ENCODE measurements at regions not wholly inside any gene's neighbourhood (a gene's known extent, or its start where the extent isn't known, plus 50 kb on each side); places are given as distances from the start of the nearest gene placed in this dataset.

GRCh38 chr12:111094157-111095010 is 174.0 kb upstream of the MYL2 start:
- WGBS, 2 donors = 68 to 77% methylated on average over 16 of the region's 16 CpGs
- H3K36me3 ChIP-seq = no peaks in the 10 kb centered on the region
- TF ChIP-seq POLR2A (IDR thresholded peaks at IDR 0.05) (no peak), CTCF (IDR thresholded peaks at IDR 0.05) (no peak), EP300 (IDR thresholded peaks at IDR 0.05) (no peak)

GRCh38 chr12:111093428-111094142 is 173.2 kb upstream of the MYL2 start:
- no peak for DNase-seq (ENCODE audit: low spot score in 2 of 2)
- no peaks in the 10 kb centered on the region for H3K4me1 ChIP-seq
- WGBS, 2 donors = 57 to 64% methylated on average over 17 of the region's 17 CpGs
- H3K36me3 ChIP-seq = no peaks in the 10 kb centered on the region
- no peaks in the 10 kb centered on the region for H3K9me3 ChIP-seq
- no peak overlapping the region for H3K4me3 ChIP-seq
- H3K27ac ChIP-seq = no peak overlapping the region
- H3K27me3 ChIP-seq = no peaks in the 10 kb centered on the region
- no peak for TF ChIP-seq POLR2A (IDR thresholded peaks at IDR 0.05)
- no peak for TF ChIP-seq EP300 (IDR thresholded peaks at IDR 0.05)
- no peak for TF ChIP-seq CTCF (IDR thresholded peaks at IDR 0.05)

More at GRCh38 chr12:111094157-111095010, 174.0 kb upstream of the MYL2 start:
- Histone ChIP-seq H3K27ac (no peak overlapping the region), H3K4me1 (no peaks in the 10 kb centered on the region), H3K4me3 (no peak overlapping the region), H3K9me3 (no peaks in the 10 kb centered on the region), H3K27me3 (no peaks in the 10 kb centered on the region)
- no peak for DNase-seq (ENCODE audit: low spot score in 2 of 2)

GRCh38 chr12:111091051-111091450 is 170.7 kb upstream of the MYL2 start:
- no peak overlapping the region for H3K27ac ChIP-seq
- H3K4me3 ChIP-seq = no peak overlapping the region
- TF ChIP-seq CTCF (IDR thresholded peaks at IDR 0.05) = no peak
- no peak for TF ChIP-seq POLR2A (IDR thresholded peaks at IDR 0.05)
- TF ChIP-seq EP300 (IDR thresholded peaks at IDR 0.05) = no peak
- H3K36me3 ChIP-seq = no peaks in the 10 kb centered on the region
- no peaks in the 10 kb centered on the region for H3K4me1 ChIP-seq
- no peak for DNase-seq (ENCODE audit: low spot score in 2 of 2)
- H3K9me3 ChIP-seq = peaks cover 0 to under 1% (median 0%) of the 10 kb centered on the region in 4 donors
- no peaks in the 10 kb centered on the region for H3K27me3 ChIP-seq
- WGBS, 2 donors = 80 to 87% methylated on average over 11 of the region's 11 CpGs

GRCh38 chr12:111089616-111090015 is 169.2 kb upstream of the MYL2 start:
- WGBS, 2 donors = 55 to 88% methylated on average over 1 of the region's 1 CpG
- DNase-seq (ENCODE audit: low spot score in 2 of 2) = no peak
- H3K27ac ChIP-seq = no peak overlapping the region

More at GRCh38 chr12:111089616-111090015, 169.2 kb upstream of the MYL2 start:
- no peaks in the 10 kb centered on the region for H3K36me3 ChIP-seq
- H3K9me3 ChIP-seq = peaks cover 0 to 5% (median 0%) of the 10 kb centered on the region in 4 donors
- TF ChIP-seq EP300 (IDR thresholded peaks at IDR 0.05) = no peak
- no peak for TF ChIP-seq POLR2A (IDR thresholded peaks at IDR 0.05)
- TF ChIP-seq CTCF (IDR thresholded peaks at IDR 0.05) = no peak
- H3K27me3 ChIP-seq = no peaks in the 10 kb centered on the region
- H3K4me1 ChIP-seq = no peaks in the 10 kb centered on the region
- H3K4me3 ChIP-seq = no peak overlapping the region
